ENCODE measurements at regions not wholly inside any gene's neighbourhood (a gene's known extent, or its start where the extent isn't known, plus 50 kb on each side); places are given as distances from the start of the nearest gene placed in this dataset.

DNA sequence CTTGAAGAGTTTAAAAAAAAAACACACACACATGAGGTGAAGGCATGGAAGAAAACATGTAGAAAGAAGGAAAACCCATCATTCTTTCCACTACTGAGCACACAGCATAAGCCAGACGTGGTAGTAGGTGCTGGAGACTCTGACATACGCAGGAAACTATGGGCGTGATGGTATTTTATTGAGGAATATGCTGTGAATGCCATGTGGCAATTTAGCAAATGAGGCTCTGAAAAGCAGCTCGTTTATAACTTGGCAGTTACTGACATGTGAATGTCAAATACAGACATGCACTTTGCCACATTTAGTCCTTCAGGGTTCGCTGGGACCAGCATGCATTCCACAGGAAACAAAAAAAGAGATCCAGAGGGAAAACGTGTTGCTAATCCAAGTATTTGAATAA is 74.3 kb upstream of the IFNAR2 start:
- no peak for DNase-seq (ENCODE audit: low read depth, low spot score)

DNA sequence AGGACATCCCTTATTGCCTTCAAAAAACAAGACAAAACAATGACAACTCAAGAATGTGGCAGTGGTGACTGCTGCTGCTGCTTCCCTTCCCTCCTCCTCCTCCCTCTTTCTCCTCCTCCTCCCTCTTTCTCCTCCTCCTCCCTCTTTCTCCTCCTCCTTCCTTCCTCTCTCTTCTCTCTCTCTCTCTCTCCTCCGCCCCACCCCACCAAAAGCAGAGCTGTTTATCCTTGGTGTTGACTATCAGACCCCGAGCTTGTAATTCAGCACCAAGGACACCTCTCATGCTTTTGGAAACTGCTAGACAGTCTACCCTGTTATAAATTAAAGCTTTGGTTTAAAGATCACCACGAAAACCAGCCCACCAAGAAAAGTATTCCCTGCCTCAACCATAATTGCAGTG is 72.4 kb upstream of the IFNAR2 start:
- DNase-seq (ENCODE audit: low read depth, low spot score) = no peak

DNA sequence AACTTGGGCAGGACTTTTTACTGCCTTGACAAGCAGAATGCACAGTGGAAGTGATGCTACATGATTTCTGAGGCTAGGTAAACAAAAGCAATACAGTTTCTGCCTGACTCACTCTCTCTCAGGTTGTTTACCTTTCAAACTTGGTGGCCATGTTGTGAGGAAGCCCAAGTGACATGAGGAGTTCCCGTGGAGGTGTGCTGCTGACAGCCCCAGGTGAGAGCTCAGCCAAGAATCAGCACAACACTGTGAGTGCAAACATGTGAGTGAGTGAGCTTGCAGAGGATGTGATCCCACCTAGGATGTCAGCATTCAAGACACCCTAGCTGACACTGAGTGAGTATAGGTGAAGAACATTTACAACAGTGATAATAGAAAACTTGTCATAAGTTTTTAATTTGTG is 71.1 kb upstream of the IFNAR2 start:
- no peak for DNase-seq (ENCODE audit: low read depth, low spot score)

DNA sequence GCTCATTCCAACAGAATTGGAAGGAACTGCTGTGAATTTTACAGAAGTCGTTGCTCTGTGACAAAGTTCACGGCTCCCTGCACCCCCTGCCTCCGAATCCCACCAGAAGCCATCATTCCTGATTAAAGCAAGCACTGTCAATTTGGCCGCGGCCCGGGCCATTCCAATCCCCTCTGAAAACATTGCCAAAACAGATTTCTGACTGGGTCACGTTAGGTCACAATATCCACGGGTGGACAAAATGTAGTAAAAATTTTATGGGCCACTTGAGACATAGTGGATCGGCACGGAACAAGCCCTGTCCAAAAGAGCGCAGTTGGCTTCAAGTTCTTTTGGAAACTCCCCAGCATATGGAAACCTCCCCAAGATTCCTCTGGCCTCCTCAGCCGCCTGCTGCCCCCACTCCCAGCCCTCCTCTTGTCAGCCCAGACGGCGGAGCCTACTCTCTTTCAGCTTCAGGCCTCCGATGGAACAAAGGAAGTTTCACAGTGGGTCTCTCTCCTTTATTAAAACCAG is 67.2 kb upstream of the IFNAR2 start:
- DNase-seq (ENCODE audit: low read depth, low spot score) = no peak

DNA sequence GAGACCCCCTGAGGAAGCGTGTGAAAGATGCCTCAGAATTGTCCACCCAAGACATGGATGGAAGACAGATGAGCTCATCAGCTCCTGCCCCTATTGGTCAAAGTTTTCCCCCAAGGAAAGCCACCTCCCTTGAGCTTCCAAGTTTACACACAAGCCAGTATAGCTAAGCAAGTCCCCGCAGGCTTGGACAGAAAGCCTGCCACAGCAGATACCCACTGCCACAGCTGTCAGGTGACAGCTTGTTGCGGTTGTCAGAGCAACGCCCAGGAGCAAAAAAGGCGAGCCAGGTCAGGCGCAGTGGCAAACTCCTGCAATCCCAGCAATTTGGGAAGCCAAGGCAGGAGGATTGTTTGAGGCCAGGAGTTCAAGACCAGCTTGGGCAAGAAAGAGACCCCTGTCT is 60.9 kb upstream of the IFNAR2 start:
- no peak for DNase-seq (ENCODE audit: low read depth, low spot score)

DNA sequence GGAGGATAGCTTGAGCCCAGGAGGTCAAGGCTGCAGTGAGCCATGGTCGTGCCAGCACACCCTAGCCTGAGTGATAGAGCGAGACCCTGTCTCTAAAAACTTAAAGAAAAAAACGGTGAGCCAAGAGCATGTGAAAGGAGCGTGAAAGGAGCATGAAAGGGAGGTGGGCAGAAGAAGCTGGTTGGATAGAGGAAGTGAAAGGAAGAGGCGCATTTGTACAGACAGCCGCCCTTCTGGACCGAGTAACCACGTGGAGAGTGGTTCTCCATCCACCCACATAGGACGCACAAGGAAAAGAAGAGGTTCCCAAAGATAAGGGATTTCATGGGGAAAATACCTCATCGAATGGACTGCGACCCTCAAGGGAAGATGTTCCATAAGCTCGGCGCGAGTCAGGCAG is 60.4 kb upstream of the IFNAR2 start:
- no peak for DNase-seq (ENCODE audit: low read depth, low spot score)

DNA sequence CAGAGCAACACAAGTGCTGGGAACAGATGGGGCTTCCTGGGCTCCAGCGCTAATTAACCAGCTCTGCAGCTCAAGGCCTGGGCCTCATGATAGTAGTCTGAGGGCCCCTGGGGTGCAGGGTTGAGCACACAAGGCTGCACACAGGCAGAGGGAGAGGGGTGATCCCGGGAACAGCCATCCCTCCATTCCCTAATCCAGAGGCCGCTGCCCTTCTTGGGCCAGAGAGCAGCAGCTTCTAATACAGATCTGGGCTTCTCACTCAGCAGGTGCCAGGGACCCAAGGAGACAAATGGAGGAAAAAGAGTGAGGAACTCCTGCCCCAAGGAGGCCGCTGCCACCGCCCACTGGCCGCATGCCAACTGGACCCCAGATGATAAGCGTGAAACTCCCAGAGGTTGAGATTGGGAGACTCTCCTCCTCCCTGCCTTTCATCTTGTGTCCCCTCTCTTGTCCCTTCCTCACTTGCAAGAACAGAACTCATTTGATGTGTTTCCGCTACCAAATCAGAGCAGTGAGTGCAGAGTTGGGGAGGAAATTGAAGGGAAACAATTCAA is 58.0 kb upstream of the IFNAR2 start:
- no peak for DNase-seq (ENCODE audit: low read depth, low spot score)

DNA sequence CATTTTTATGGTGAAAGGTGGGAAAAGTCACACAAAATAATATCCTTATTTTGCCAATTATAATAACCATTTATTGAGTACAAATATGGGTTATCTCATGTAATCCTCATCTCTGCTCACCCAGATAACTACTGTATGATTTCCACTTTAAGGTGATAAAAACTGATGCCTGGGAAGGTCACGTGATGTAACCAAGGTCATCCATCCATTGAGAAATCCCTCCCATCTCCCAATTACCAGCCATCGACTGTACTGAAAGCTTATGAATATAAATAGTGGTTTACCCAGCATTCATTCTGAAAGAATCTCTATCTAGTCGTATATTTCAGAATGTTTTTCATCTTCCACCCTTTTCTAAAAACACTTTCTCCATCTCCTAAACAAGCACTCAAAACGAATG is 55.0 kb upstream of the IFNAR2 start:
- no peak for DNase-seq (ENCODE audit: low read depth, low spot score)
